ENCODE measurements at regions not wholly inside any gene's neighbourhood (a gene's known extent, or its start where the extent isn't known, plus 50 kb on each side); places are given as distances from the start of the nearest gene placed in this dataset.

DNA sequence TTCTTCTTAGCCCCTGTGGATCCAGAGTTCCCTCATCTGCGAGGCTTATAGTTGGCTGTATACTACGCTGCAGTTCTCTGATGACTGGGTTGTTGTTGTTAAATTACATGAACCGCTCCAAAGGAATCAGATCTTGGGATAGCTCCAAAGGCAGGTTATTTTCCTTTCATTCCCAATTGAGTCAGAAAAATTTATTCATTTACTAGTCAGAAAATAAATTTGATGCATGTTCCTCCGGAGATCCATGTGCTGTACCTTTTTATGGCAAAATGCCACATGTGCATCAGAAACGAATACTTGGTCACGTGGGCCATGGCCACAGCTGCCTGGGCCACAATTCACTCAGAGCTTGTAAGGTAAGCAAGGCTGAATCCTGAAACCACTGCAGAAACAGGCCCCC, 304.0 kb downstream of the NR2F1-AS1 start:
- DNase-seq (ENCODE audit: low read depth, low spot score): no peak

GRCh38 chr5:93275376-93275775, 305.6 kb downstream of the NR2F1-AS1 start:
- no peak for DNase-seq (ENCODE audit: low read depth, low spot score)

- no peak for DNase-seq (ENCODE audit: low read depth, low spot score)
Measured at GRCh38 chr5:93274291-93274690, 306.7 kb downstream of the NR2F1-AS1 start.

- no peak for DNase-seq (ENCODE audit: low read depth, low spot score)
Measured at GRCh38 chr5:93273176-93273575, 307.8 kb downstream of the NR2F1-AS1 start.

DNA sequence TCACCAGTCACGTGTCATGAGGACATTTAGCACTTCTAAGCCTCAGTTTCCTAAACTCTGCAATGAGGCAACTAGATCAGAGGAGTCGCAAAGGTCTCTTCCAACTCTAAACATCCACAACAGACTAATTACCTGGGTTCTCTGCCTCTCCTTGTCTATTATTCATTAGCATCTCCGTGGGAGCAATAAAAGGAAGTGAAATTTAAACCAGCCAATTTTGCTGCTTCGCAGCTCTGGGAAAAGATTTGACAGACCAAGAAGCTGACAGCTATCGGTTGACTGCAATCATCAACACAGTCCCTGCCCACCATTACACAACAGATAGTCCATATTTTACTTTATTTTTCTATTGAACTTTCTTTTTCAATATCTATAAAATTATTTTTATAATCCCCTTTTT, 308.9 kb downstream of the NR2F1-AS1 start:
- no peak for DNase-seq (ENCODE audit: low read depth, low spot score)

DNA sequence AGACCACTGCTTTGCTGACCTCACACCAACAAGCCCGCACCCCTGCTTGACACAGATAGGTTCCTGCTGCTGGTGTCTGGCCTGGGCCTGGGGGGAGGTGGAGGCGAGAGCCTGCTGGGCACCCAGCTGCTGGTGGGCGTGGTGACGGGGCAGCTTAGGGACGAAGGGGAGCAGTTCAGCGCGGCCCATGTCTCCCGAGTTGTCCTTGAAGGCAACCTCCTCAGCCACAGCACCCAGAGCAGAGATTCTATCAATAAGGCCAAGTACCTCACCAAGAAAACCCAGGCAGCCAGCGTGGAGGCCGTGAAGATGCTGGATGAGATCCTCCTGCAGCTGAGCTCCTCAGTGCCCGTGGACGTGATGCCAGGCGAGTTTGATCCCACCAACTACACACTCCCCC, 313.3 kb downstream of the NR2F1-AS1 start:
- DNase-seq (ENCODE audit: low read depth, low spot score): no peak

- DNase-seq (ENCODE audit: low read depth, low spot score): no peak
Measured at GRCh38 chr5:93267276-93267675, 313.7 kb downstream of the NR2F1-AS1 start.

- no peak for DNase-seq (ENCODE audit: low read depth, low spot score)
Measured at GRCh38 chr5:93257616-93258015, 323.4 kb downstream of the NR2F1-AS1 start.

GRCh38 chr5:93255796-93256195, 325.2 kb downstream of the NR2F1-AS1 start:
- DNase-seq (ENCODE audit: low read depth, low spot score): no peak

DNA sequence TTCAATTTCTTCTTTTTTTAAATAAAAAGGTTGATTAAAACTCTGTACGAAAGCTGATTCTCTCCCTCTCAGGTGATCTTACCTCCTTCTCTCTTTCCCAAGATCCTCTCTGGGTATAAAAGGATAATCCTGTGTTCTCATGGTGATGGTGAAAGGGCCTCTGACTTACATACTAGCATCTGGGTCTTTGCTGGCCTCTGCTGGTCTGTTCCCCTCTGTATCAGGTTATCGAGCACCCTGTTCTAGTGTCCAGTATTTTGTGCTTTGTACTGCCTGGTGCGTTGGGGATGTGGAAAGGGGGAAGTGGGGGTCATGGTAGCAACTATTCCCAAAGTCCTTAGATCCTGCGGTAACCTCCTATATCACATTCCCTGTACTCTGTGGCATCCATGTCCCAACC, 328.9 kb downstream of the NR2F1-AS1 start:
- no peak for DNase-seq (ENCODE audit: low read depth, low spot score)

- DNase-seq (ENCODE audit: low read depth, low spot score): no peak
Measured at GRCh38 chr5:93251347-93251746, 329.7 kb downstream of the NR2F1-AS1 start.

DNA sequence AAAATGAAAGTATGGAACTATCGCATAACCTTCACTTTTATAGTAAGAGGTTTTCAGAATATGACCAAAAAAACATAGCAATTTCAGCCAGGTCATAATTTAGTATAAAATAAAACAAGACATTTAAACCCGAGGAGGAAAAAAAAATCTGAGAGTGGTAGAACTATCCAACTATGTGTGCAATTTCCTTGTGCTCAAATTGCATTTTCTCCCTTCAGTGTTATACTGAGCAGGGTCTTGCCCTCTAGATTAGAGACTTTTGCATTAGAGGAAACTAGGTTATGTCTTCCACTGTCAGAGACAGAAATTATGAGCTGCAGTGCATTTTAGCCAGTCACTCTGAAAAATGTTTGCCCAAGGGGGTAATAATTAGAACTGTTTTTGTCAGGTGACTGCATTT, 330.6 kb downstream of the NR2F1-AS1 start:
- no peak for DNase-seq (ENCODE audit: low read depth, low spot score)

DNA sequence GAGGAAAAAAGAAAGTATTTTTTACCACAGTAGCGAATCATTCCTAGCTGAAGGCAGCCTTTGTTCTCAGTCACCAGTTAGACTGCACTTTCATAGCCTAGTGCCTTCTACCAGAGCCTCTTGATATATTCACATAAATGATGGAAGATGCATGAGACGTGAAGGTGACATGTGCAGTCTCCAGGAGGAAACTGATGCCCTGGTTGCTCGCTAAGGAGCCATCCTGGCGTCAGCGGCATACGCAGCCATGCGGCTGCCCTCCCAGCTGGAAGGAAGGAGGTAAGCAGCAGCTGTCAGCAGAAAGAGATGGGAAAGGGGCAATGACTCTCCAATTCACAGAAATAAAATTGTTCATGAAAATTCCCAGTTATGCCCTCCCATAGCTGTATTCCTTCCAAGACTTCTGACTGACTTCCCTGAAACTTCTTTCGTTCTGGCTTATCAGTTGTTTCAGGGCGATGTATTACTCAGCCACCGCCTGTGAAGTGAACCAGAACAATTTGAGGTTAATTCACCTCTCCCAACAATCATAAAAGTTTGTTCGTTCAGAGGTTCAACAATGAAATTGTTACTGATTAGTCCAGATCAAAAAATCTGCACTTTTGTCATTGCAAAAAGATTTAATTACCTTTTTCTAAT, 331.2 kb downstream of the NR2F1-AS1 start:
- no peak for DNase-seq (ENCODE audit: low read depth, low spot score)

GRCh38 chr5:93247105-93247504, 333.9 kb downstream of the NR2F1-AS1 start:
- no peak for DNase-seq (ENCODE audit: low read depth, low spot score)

- DNase-seq (ENCODE audit: low read depth, low spot score): peak; percentile 49
Measured at GRCh38 chr5:93246090-93246855, 334.7 kb downstream of the NR2F1-AS1 start.

- DNase-seq (ENCODE audit: low read depth, low spot score): no peak
Measured at GRCh38 chr5:93245226-93245625, 335.8 kb downstream of the NR2F1-AS1 start.

GRCh38 chr5:93243481-93243880, 337.5 kb downstream of the NR2F1-AS1 start:
- no peak for DNase-seq (ENCODE audit: low read depth, low spot score)

GRCh38 chr5:93240228-93240834, 340.7 kb downstream of the NR2F1-AS1 start:
- no peak for DNase-seq (ENCODE audit: low read depth, low spot score)

DNA sequence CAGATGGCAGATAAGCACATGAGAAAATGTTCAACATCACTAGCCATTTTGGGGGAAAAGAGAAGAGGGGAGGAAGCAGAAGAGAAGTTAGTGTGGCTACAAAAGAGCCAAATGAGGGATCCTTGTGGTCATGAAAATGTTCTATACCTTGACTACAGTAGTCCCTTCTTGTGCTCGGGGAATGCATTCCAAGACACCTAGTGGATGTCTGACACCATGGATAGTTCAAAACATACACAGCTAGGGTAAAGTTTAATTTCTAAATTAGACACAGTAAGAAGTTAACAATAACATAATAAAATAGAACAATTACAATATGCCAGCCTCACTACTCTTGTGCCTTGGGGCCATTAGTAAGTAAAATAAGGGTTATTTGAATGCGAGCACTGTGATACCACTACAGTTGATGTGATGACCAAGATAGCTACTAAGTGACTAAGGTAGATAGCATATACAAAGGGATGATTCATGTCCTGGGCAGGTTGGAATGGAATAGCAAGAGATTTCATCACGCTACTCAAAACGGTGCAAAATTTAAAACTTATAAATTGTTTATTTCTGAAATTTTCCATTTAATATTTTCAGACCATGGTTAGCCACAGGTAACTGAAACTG, 344.1 kb downstream of the NR2F1-AS1 start:
- no peak for DNase-seq (ENCODE audit: low read depth, low spot score)

GRCh38 chr5:93235761-93236160, 345.3 kb downstream of the NR2F1-AS1 start:
- DNase-seq (ENCODE audit: low read depth, low spot score): no peak

GRCh38 chr5:93226202-93226735, 354.8 kb downstream of the NR2F1-AS1 start:
- DNase-seq (ENCODE audit: low read depth, low spot score): no peak

DNA sequence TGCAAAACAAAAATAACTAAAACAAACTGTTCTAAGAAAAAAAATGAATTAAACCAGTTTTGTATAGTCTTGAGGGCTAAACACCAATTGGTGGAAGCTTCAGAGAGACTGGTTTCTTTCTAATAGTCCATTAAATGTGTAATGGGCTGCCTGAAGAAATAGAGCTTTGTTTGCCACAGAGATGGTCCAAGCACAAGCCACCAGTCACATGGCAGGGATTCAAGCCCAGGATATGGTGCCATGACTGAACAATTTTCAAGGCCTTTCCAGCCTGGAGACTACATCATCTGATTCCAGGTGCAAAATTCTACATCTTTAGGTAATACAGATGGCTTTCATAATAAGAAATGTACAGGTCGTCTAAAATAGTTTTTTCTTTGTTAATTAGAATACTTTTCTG, 355.3 kb downstream of the NR2F1-AS1 start:
- no peak for DNase-seq (ENCODE audit: low read depth, low spot score)

Data from ELF-1 (cell line).